ENCODE measurements at regions not wholly inside any gene's neighbourhood (a gene's known extent, or its start where the extent isn't known, plus 50 kb on each side); places are given as distances from the start of the nearest gene placed in this dataset.

- no peak for TF ChIP-seq CTCF (IDR thresholded peaks at IDR 0.05 in 8 of 11, conservative IDR thresholded peaks at IDR 0.05 in 3 of 11)
- no peak for TF ChIP-seq POLR2A (IDR thresholded peaks at IDR 0.05)
- no peak for TF ChIP-seq POLR2AphosphoS5 (IDR thresholded peaks at IDR 0.05)
Measured at GRCh38 chr1:232503497-232503896, 126.4 kb downstream of the SIPA1L2 start.
